ENCODE measurements at regions not wholly inside any gene's neighbourhood (a gene's known extent, or its start where the extent isn't known, plus 50 kb on each side); places are given as distances from the start of the nearest gene placed in this dataset.
"Not testable (repeated sequence)": the region's sequence is repeated elsewhere in the genome, so short reads cannot be mapped to it uniquely, and the experiment has no call there.

DNA sequence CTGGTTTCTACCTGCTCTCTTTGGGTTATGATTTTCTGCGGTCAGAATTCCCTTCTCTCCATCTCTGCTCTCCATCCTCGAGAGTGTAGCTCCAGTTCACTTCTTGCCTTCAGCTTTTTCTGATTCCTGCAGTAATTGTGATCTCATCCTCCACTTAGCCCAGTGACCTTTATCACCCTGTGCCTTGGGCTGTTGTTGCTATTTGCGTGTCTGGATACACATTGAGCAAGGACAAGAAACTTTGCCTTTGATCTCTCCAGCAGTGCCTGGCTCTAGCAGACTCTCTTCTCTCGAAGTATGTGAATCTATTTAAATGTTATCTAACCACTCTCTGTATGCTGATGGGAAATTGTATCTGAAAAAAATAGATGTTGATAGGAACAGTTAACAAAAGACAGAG is 76.4 kb upstream of the MARK1 start:
- TF ChIP-seq CTCF (IDR thresholded peaks at IDR 0.05; ENCODE audit: low read depth, low read length), result no peak
- TF ChIP-seq EZH2phosphoT487 (IDR thresholded peaks at IDR 0.05; ENCODE audit: low read depth), result no peak

GRCh38 chr1:220450927-220451326 is 77.0 kb upstream of the MARK1 start:
- TF ChIP-seq EZH2phosphoT487 (IDR thresholded peaks at IDR 0.05; ENCODE audit: low read depth), result no peak
- no peak for TF ChIP-seq CTCF (IDR thresholded peaks at IDR 0.05; ENCODE audit: low read depth, low read length)
- no peaks in the 10 kb centered on the region for H3K4me1 ChIP-seq (ENCODE audit: low read length)
- peaks cover 33% of the 10 kb centered on the region for H3K27me3 ChIP-seq (ENCODE audit: low read depth, low read length)
- no peaks in the 10 kb centered on the region for H3K9me3 ChIP-seq (ENCODE audit: insufficient read depth, low read length)
- H3K4me3 ChIP-seq (ENCODE audit: low read length), result no peak overlapping the region
- H3K79me2 ChIP-seq (ENCODE audit: low read length), result no peaks in the 10 kb centered on the region
- H4K20me1 ChIP-seq (ENCODE audit: insufficient read depth, low read length), result no peaks in the 10 kb centered on the region
- no peak overlapping the region for H3K27ac ChIP-seq (ENCODE audit: low read length)
- H3K4me2 ChIP-seq (ENCODE audit: low read length), result no peak overlapping the region
- H2AFZ ChIP-seq (ENCODE audit: low read depth, low read length), result no peak overlapping the region
- H3K9ac ChIP-seq (ENCODE audit: low read length), result no peak overlapping the region
- no peaks in the 10 kb centered on the region for H3K36me3 ChIP-seq (replicated peaks; ENCODE audit: low read depth, low read length)

More for the DNA sequence above, 76.4 kb upstream of the MARK1 start:
- H3K9ac ChIP-seq (ENCODE audit: low read length), result no peak overlapping the region
- H3K9me3 ChIP-seq (ENCODE audit: insufficient read depth, low read length), result no peaks in the 10 kb centered on the region
- peaks cover 33% of the 10 kb centered on the region for H3K27me3 ChIP-seq (ENCODE audit: low read depth, low read length)
- no peak overlapping the region for H2AFZ ChIP-seq (ENCODE audit: low read depth, low read length)
- no peaks in the 10 kb centered on the region for H3K36me3 ChIP-seq (replicated peaks; ENCODE audit: low read depth, low read length)
- no peaks in the 10 kb centered on the region for H3K79me2 ChIP-seq (ENCODE audit: low read length)
- H3K27ac ChIP-seq (ENCODE audit: low read length), result no peak overlapping the region
- H3K4me2 ChIP-seq (ENCODE audit: low read length), result no peak overlapping the region
- no peaks in the 10 kb centered on the region for H3K4me1 ChIP-seq (ENCODE audit: low read length)
- no peak overlapping the region for H3K4me3 ChIP-seq (ENCODE audit: low read length)
- H4K20me1 ChIP-seq (ENCODE audit: insufficient read depth, low read length), result no peaks in the 10 kb centered on the region

DNA sequence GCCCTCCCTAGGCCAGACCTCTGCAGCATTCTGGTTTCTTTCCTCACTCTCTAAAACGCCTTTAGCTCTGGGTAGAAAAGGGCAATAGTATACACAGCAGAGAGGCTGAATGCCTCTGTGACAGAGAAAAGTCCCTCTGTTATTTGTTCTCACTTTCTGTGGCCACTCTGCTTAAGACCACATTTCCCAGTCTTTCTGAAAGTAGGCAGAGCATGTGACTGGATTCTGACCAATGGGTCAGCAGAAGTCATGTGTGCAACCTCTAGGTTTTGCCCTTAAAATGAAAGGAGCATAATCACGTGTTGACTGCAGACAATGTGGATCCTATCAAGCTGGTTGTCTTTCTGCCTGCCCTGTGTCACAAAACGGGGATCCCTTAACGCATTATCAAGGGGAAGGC is 79.7 kb upstream of the MARK1 start:
- no peak overlapping the region for H3K4me3 ChIP-seq (ENCODE audit: low read length)

GRCh38 chr1:220444586-220444985 is 83.3 kb upstream of the MARK1 start:
- not testable (repeated sequence) for H3K36me3 ChIP-seq (replicated peaks; ENCODE audit: low read depth, low read length); H3K9me3 ChIP-seq (ENCODE audit: insufficient read depth, low read length); H2AFZ ChIP-seq (ENCODE audit: low read depth, low read length); H3K4me1 ChIP-seq (ENCODE audit: low read length); H3K4me3 ChIP-seq (ENCODE audit: low read length); H4K20me1 ChIP-seq (ENCODE audit: insufficient read depth, low read length); H3K27ac ChIP-seq (ENCODE audit: low read length); H3K4me2 ChIP-seq (ENCODE audit: low read length); H3K27me3 ChIP-seq (ENCODE audit: low read depth, low read length); H3K79me2 ChIP-seq (ENCODE audit: low read length); H3K9ac ChIP-seq (ENCODE audit: low read length)

More for the DNA sequence above, 79.7 kb upstream of the MARK1 start:
- Histone ChIP-seq H3K79me2 (ENCODE audit: low read length) (no peaks in the 10 kb centered on the region), H3K27ac (ENCODE audit: low read length) (no peak overlapping the region), H3K36me3 (replicated peaks; ENCODE audit: low read depth, low read length) (no peaks in the 10 kb centered on the region), H3K4me2 (ENCODE audit: low read length) (no peak overlapping the region), H3K9me3 (ENCODE audit: insufficient read depth, low read length) (no peaks in the 10 kb centered on the region), H3K9ac (ENCODE audit: low read length) (no peak overlapping the region), H3K27me3 (ENCODE audit: low read depth, low read length) (peaks cover 34% of the 10 kb centered on the region), H3K4me1 (ENCODE audit: low read length) (no peaks in the 10 kb centered on the region), H4K20me1 (ENCODE audit: insufficient read depth, low read length) (no peaks in the 10 kb centered on the region), H2AFZ (ENCODE audit: low read depth, low read length) (no peak overlapping the region)
- no peak for TF ChIP-seq CTCF (IDR thresholded peaks at IDR 0.05; ENCODE audit: low read depth, low read length)
- TF ChIP-seq EZH2phosphoT487 (IDR thresholded peaks at IDR 0.05; ENCODE audit: low read depth), result no peak

DNA sequence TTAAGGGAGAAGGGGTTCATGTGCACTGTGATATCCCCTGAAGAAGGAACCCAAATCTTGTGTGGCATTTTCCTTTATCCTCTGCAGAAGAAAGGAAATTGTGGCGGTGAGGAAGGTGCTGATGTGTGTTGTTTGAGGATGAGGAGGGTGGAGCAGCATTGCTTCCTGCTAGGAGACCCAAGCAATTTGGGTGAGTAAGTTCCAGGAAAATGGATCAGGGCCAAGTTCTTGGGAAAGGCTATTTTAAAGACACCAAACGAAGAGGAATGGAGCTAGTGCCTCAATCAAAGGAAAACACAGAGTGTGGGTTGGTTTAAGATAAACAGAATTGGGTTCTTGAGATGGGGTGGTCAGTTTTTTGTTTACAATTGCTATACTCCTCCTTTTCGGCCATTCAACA is 86.7 kb upstream of the MARK1 start:
- no peak overlapping the region for H2AFZ ChIP-seq (ENCODE audit: low read depth, low read length)
- 0 out of 2 replicates have a peak, but pooled peaks cover 3% of the 10 kb centered on the region for H3K27me3 ChIP-seq (ENCODE audit: low read depth, low read length)
- no peak overlapping the region for H3K4me3 ChIP-seq (ENCODE audit: low read length)
- no peak overlapping the region for H3K9ac ChIP-seq (ENCODE audit: low read length)
- H3K36me3 ChIP-seq (replicated peaks; ENCODE audit: low read depth, low read length), result no peaks in the 10 kb centered on the region
- TF ChIP-seq CTCF (IDR thresholded peaks at IDR 0.05; ENCODE audit: low read depth, low read length) (no peak), EZH2phosphoT487 (IDR thresholded peaks at IDR 0.05; ENCODE audit: low read depth) (no peak)
- H3K9me3 ChIP-seq (ENCODE audit: insufficient read depth, low read length), result no peaks in the 10 kb centered on the region
- no peaks in the 10 kb centered on the region for H4K20me1 ChIP-seq (ENCODE audit: insufficient read depth, low read length)
- H3K4me1 ChIP-seq (ENCODE audit: low read length), result no peaks in the 10 kb centered on the region
- H3K79me2 ChIP-seq (ENCODE audit: low read length), result no peaks in the 10 kb centered on the region
- H3K4me2 ChIP-seq (ENCODE audit: low read length), result no peak overlapping the region
- H3K27ac ChIP-seq (ENCODE audit: low read length), result no peak overlapping the region

Measured in OCI-LY3 (cell line).